ENCODE measurements at regions not wholly inside any gene's neighbourhood (a gene's known extent, or its start where the extent isn't known, plus 50 kb on each side); places are given as distances from the start of the nearest gene placed in this dataset.

DNA sequence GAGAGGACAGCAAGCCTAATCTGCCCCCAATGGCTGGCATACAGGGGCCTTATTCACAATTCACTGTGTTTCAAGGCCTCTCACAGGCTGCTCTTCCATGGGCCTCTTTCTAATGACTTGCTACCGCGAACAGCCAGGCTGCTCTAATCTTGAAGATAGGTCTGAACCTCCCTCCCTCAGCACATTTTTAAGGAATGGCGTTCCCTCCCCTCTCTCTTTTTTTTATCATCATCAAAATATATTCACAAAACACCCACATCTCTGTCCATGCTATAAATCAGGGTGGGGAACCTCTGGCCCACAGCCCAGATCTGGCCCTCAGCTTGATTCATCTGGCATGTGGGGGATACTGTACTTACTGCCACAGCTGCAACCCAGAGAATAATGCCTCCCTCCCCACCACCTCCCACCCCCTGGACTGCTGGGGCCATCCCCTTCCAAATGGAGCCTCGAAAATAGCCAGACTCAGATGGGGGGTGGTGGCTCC lies 62.5 kb downstream of the PABIR2 start:
- Histone ChIP-seq H4K8ac (ENCODE audit: extremely low read depth, insufficient read depth, low read length) (no peak overlapping the region), H3K9me3 (ENCODE audit: insufficient read depth in 2 of 2, low read depth in 1 of 2, low read length in 1 of 2) (no peaks in the 10 kb centered on the region), H2BK15ac (ENCODE audit: low read length) (no peak overlapping the region), H3K4me1 (replicated peaks in 1 of 4; ENCODE audit: control insufficient read depth in 3 of 4, insufficient read depth in 4 of 4, low read length in 3 of 4) (peaks cover 0 to 7% (median 2%) of the 10 kb centered on the region in 4 experiments; a peak in 4 of 7 replicates), H3K14ac (ENCODE audit: insufficient read length) (no peak overlapping the region), H3K4ac (replicated peaks; ENCODE audit: insufficient read length, low read depth, low read length) (no peak overlapping the region), H3K4me2 (ENCODE audit: insufficient read depth in 1 of 2, low read depth in 2 of 2, low read length in 2 of 2) (no peak overlapping the region), H4K91ac (replicated peaks; ENCODE audit: insufficient read length, low read length) (no peak overlapping the region), H3K27ac (ENCODE audit: low read depth, low read length) (no peak overlapping the region), H2AK5ac (ENCODE audit: low read depth, low read length) (no peak overlapping the region), H3K36me3 (ENCODE audit: control insufficient read depth in 2 of 4, insufficient read depth in 4 of 4, low read length in 3 of 4) (no peaks in the 10 kb centered on the region), H4K20me1 (replicated peaks in 1 of 2; ENCODE audit: control insufficient read depth in 1 of 2, insufficient read depth in 2 of 2, low read length in 2 of 2) (no peaks in the 10 kb centered on the region), H3K18ac (ENCODE audit: extremely low read depth, low read length) (no peak overlapping the region; the same call in 1 of the 2 replicates), H3K9ac (replicated peaks in 1 of 4; ENCODE audit: extremely low read depth in 1 of 4, low read depth in 3 of 4, low read length in 3 of 4) (no peak overlapping the region; a peak in 1 of 7 replicates), H3K4me3 (ENCODE audit: extremely low read depth in 1 of 4, insufficient read depth in 2 of 4, low read depth in 3 of 4, low read length in 4 of 4) (no peak overlapping the region), H2AFZ (ENCODE audit: low read length) (no peak overlapping the region), H3K56ac (replicated peaks; ENCODE audit: insufficient read length, low read depth, low read length) (no peak overlapping the region), H4K5ac (ENCODE audit: insufficient read length, low read depth, low read length) (no peak overlapping the region), H3K27me3 (replicated peaks in 1 of 4; ENCODE audit: control insufficient read depth in 3 of 4, extremely low read depth in 1 of 4, insufficient read depth in 3 of 4, low read length in 3 of 4) (no peaks in the 10 kb centered on the region), H2BK5ac (ENCODE audit: low read depth, low read length) (no peak overlapping the region), H2BK120ac (replicated peaks; ENCODE audit: low read depth, low read length) (no peak overlapping the region), H3K79me1 (ENCODE audit: low read depth, low read length) (no peaks in the 10 kb centered on the region), H2BK12ac (ENCODE audit: low read depth, low read length) (no peak overlapping the region), H3K23ac (ENCODE audit: insufficient read length) (no peak overlapping the region), H3K79me2 (ENCODE audit: control insufficient read depth in 1 of 2, insufficient read depth in 2 of 2, low read length in 2 of 2) (no peaks in the 10 kb centered on the region), H2BK20ac (ENCODE audit: low read length) (no peak overlapping the region), H3K23me2 (ENCODE audit: low read depth, low read length) (no peaks in the 10 kb centered on the region)
- DNase-seq (ENCODE audit: low read depth in 1 of 2, low spot score in 2 of 2): no peak
- no peak for FAIRE-seq
- TF ChIP-seq GTF2F1 (IDR thresholded peaks at IDR 0.05; ENCODE audit: borderline replicate concordance, low read depth, low read length): no peak
- no peak for TF ChIP-seq MAFK (IDR thresholded peaks at IDR 0.05; ENCODE audit: low read depth, low read length)
- TF ChIP-seq POLR2A (IDR thresholded peaks at IDR 0.05; ENCODE audit: control extremely low read depth in 1 of 2, low read depth in 2 of 2, low read length in 2 of 2): no peak
- no peak for TF ChIP-seq ASH2L (IDR thresholded peaks at IDR 0.05; ENCODE audit: low read length)
- TF ChIP-seq RBBP5 (IDR thresholded peaks at IDR 0.05; ENCODE audit: borderline replicate concordance, low read depth, low read length): no peak
- TF ChIP-seq NRF1 (IDR thresholded peaks at IDR 0.05; ENCODE audit: low read depth, low read length): no peak
- no peak for TF ChIP-seq POU5F1 (IDR thresholded peaks at IDR 0.05; ENCODE audit: low read depth, low read length)
- no peak for TF ChIP-seq RNF2 (IDR thresholded peaks at IDR 0.05; ENCODE audit: borderline replicate concordance, low read depth, low read length, missing control alignments, poor library complexity, severe bottlenecking)
- TF ChIP-seq KDM4A (IDR thresholded peaks at IDR 0.05; ENCODE audit: low read depth, low read length, severe bottlenecking): no peak
- TF ChIP-seq SP2 (IDR thresholded peaks at IDR 0.05; ENCODE audit: low read length): no peak
- no peak for TF ChIP-seq YY1 (IDR thresholded peaks at IDR 0.05; ENCODE audit: low read depth, low read length)
- TF ChIP-seq GABPA (IDR thresholded peaks at IDR 0.05; ENCODE audit: borderline replicate concordance, insufficient read depth, low read length): no peak
- no peak for TF ChIP-seq SIRT6 (IDR thresholded peaks at IDR 0.05; ENCODE audit: low read length)
- TF ChIP-seq HDAC2 (IDR thresholded peaks at IDR 0.05; ENCODE audit: borderline replicate concordance in 1 of 2, low read depth in 2 of 2, low read length in 2 of 2): no peak
- CTCF ChIA-PET (ENCODE audit: partially characterized antibody): no interaction called here
- POLR2A ChIA-PET (ENCODE audit: partially characterized antibody): no interaction called here
- WGBS, 2 experiments (ENCODE audit: extremely low coverage in 1 of 2, insufficient coverage in 1 of 2, insufficient read length in 1 of 2, insufficient replicate concordance in 2 of 2, low coverage in 1 of 2, low lambda C conversion rate in 2 of 2, missing lambda C conversion rate in 1 of 2): 74% methylated on average over 3 of the region's 4 CpGs; no CpG with 5 or more reads in 1 of the 2 experiments

Measured in H1 (cell line).